ENCODE measurements at regions not wholly inside any gene's neighbourhood (a gene's known extent, or its start where the extent isn't known, plus 50 kb on each side); places are given as distances from the start of the nearest gene placed in this dataset.

DNA sequence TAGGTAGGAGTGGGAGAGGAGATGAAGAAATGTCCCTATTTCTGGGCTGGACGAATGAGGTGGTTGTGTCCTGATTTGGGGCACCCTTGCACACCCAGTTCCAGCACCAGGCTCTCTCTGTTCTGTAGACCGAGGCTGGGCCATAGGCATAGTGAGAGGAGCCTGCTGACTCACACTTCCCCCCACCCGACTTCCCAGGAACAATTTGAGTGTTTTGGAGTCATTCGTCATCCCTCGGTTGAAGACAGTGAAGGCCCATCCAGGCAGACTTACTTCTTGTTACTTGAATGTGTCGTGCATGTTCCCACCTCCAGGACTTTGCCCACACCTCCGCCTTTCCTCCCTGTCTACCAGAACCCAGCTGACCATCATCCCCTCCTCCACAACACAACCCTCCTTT is 179.1 kb downstream of the HAUS1 start:
- no peak overlapping the region for H3K4me3 ChIP-seq (ENCODE audit: low read depth in 1 of 2, low read length in 2 of 2)
- no peak overlapping the region for H3K9ac ChIP-seq (ENCODE audit: low read depth, low read length)
- H3K9me3 ChIP-seq (ENCODE audit: insufficient read depth, low read length, severe bottlenecking) = no peaks in the 10 kb centered on the region
- TF ChIP-seq EZH2 (IDR thresholded peaks at IDR 0.05; ENCODE audit: borderline replicate concordance, low read depth, low read length, severe bottlenecking) = no peak
- TF ChIP-seq, protein P1, sequence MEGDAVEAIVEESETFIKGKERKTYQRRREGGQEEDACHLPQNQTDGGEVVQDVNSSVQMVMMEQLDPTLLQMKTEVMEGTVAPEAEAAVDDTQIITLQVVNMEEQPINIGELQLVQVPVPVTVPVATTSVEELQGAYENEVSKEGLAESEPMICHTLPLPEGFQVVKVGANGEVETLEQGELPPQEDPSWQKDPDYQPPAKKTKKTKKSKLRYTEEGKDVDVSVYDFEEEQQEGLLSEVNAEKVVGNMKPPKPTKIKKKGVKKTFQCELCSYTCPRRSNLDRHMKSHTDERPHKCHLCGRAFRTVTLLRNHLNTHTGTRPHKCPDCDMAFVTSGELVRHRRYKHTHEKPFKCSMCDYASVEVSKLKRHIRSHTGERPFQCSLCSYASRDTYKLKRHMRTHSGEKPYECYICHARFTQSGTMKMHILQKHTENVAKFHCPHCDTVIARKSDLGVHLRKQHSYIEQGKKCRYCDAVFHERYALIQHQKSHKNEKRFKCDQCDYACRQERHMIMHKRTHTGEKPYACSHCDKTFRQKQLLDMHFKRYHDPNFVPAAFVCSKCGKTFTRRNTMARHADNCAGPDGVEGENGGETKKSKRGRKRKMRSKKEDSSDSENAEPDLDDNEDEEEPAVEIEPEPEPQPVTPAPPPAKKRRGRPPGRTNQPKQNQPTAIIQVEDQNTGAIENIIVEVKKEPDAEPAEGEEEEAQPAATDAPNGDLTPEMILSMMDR (IDR thresholded peaks at IDR 0.05; ENCODE audit: borderline replicate concordance, extremely low read depth, low read length, poor library complexity, severe bottlenecking) = no peak
- no peaks in the 10 kb centered on the region for H3K79me2 ChIP-seq (ENCODE audit: insufficient read depth, low read length)
- H2AFZ ChIP-seq (ENCODE audit: low read depth, low read length) = no peak overlapping the region
- no peaks in the 10 kb centered on the region for H3K27me3 ChIP-seq (ENCODE audit: insufficient read depth, low read length, poor library complexity)
- no peaks in the 10 kb centered on the region for H3K36me3 ChIP-seq (ENCODE audit: insufficient read depth, low read length)
- no peaks in the 10 kb centered on the region for H4K20me1 ChIP-seq (ENCODE audit: insufficient read depth, low read length)
- H3K27ac ChIP-seq (ENCODE audit: low read length) = no peak overlapping the region
- H3K4me2 ChIP-seq (ENCODE audit: insufficient read depth, low read length) = no peak overlapping the region
- ATAC-seq (ENCODE audit: insufficient read depth, low read depth) (no peak), DNase-seq (no peak)
- no peaks in the 10 kb centered on the region for H3K4me1 ChIP-seq (ENCODE audit: insufficient read depth, low read length)

- Histone ChIP-seq H3K36me3 (ENCODE audit: insufficient read depth, low read length) (no peaks in the 10 kb centered on the region), H3K4me2 (ENCODE audit: insufficient read depth, low read length) (no peak overlapping the region), H3K4me3 (ENCODE audit: low read depth in 1 of 2, low read length in 2 of 2) (no peak overlapping the region), H2AFZ (ENCODE audit: low read depth, low read length) (no peak overlapping the region), H3K27ac (ENCODE audit: low read length) (no peak overlapping the region), H4K20me1 (ENCODE audit: insufficient read depth, low read length) (no peaks in the 10 kb centered on the region), H3K9me3 (ENCODE audit: insufficient read depth, low read length, severe bottlenecking) (no peaks in the 10 kb centered on the region), H3K27me3 (ENCODE audit: insufficient read depth, low read length, poor library complexity) (no peaks in the 10 kb centered on the region), H3K4me1 (ENCODE audit: insufficient read depth, low read length) (no peaks in the 10 kb centered on the region), H3K79me2 (ENCODE audit: insufficient read depth, low read length) (no peaks in the 10 kb centered on the region), H3K9ac (ENCODE audit: low read depth, low read length) (no peak overlapping the region)
- no peak for DNase-seq
- TF ChIP-seq, protein P1 (IDR thresholded peaks at IDR 0.05; ENCODE audit: borderline replicate concordance, extremely low read depth, low read length, poor library complexity, severe bottlenecking) = no peak
- TF ChIP-seq EZH2 (IDR thresholded peaks at IDR 0.05; ENCODE audit: borderline replicate concordance, low read depth, low read length, severe bottlenecking) = no peak
- no peak for ATAC-seq (ENCODE audit: insufficient read depth, low read depth)
Observed at GRCh38 chr18:46283895-46284295, 179.7 kb downstream of the HAUS1 start.

GRCh38 chr18:46289463-46289862 is 185.3 kb downstream of the HAUS1 start:
- H3K79me2 ChIP-seq (ENCODE audit: insufficient read depth, low read length) = no peaks in the 10 kb centered on the region
- no peaks in the 10 kb centered on the region for H3K9me3 ChIP-seq (ENCODE audit: insufficient read depth, low read length, severe bottlenecking)
- TF ChIP-seq, protein P1 (IDR thresholded peaks at IDR 0.05; ENCODE audit: borderline replicate concordance, extremely low read depth, low read length, poor library complexity, severe bottlenecking) = no peak
- no peak for TF ChIP-seq EZH2 (IDR thresholded peaks at IDR 0.05; ENCODE audit: borderline replicate concordance, low read depth, low read length, severe bottlenecking)
- no peak overlapping the region for H3K4me3 ChIP-seq (ENCODE audit: low read depth in 1 of 2, low read length in 2 of 2)
- H3K27ac ChIP-seq (ENCODE audit: low read length) = no peak overlapping the region
- H2AFZ ChIP-seq (ENCODE audit: low read depth, low read length) = no peak overlapping the region
- ATAC-seq (ENCODE audit: insufficient read depth, low read depth) = no peak
- H4K20me1 ChIP-seq (ENCODE audit: insufficient read depth, low read length) = no peaks in the 10 kb centered on the region
- no peak overlapping the region for H3K4me2 ChIP-seq (ENCODE audit: insufficient read depth, low read length)
- H3K27me3 ChIP-seq (ENCODE audit: insufficient read depth, low read length, poor library complexity) = no peaks in the 10 kb centered on the region
- DNase-seq = no peak
- H3K9ac ChIP-seq (ENCODE audit: low read depth, low read length) = no peak overlapping the region
- H3K36me3 ChIP-seq (ENCODE audit: insufficient read depth, low read length) = no peaks in the 10 kb centered on the region
- H3K4me1 ChIP-seq (ENCODE audit: insufficient read depth, low read length) = no peaks in the 10 kb centered on the region

DNA sequence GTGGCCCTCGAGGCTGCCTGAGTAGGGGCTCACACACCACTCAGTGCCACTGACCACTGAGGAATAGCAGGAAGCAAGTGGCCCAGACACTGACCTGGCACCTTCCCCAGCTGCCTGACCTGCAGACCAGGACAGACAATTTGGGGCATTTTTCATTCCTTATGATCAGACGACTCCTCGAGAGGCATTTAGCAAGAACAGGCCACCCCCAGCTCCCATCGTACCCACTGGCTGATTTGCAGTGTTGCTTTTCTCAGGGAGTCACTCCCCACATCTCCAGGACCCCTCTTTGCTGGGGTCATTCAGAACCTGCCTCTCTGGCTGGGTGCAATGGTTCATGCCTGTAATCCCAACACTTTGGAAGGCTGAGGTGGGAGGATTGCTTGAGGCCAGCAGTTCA is 185.7 kb downstream of the HAUS1 start:
- H4K20me1 ChIP-seq (ENCODE audit: insufficient read depth, low read length) = no peaks in the 10 kb centered on the region
- DNase-seq = no peak
- ATAC-seq (ENCODE audit: insufficient read depth, low read depth) = no peak
- no peaks in the 10 kb centered on the region for H3K79me2 ChIP-seq (ENCODE audit: insufficient read depth, low read length)
- no peaks in the 10 kb centered on the region for H3K27me3 ChIP-seq (ENCODE audit: insufficient read depth, low read length, poor library complexity)
- no peaks in the 10 kb centered on the region for H3K9me3 ChIP-seq (ENCODE audit: insufficient read depth, low read length, severe bottlenecking)
- TF ChIP-seq, protein P1 (IDR thresholded peaks at IDR 0.05; ENCODE audit: borderline replicate concordance, extremely low read depth, low read length, poor library complexity, severe bottlenecking) = no peak
- no peak for TF ChIP-seq EZH2 (IDR thresholded peaks at IDR 0.05; ENCODE audit: borderline replicate concordance, low read depth, low read length, severe bottlenecking)
- H3K36me3 ChIP-seq (ENCODE audit: insufficient read depth, low read length) = no peaks in the 10 kb centered on the region
- no peak overlapping the region for H3K4me3 ChIP-seq (ENCODE audit: low read depth in 1 of 2, low read length in 2 of 2)
- H3K9ac ChIP-seq (ENCODE audit: low read depth, low read length) = no peak overlapping the region
- H3K4me2 ChIP-seq (ENCODE audit: insufficient read depth, low read length) = no peak overlapping the region
- H3K27ac ChIP-seq (ENCODE audit: low read length) = no peak overlapping the region
- no peak overlapping the region for H2AFZ ChIP-seq (ENCODE audit: low read depth, low read length)
- H3K4me1 ChIP-seq (ENCODE audit: insufficient read depth, low read length) = no peaks in the 10 kb centered on the region

Measured in DND-41 (cell line).